GM21717 (cell line): ENCODE measurements at regions not wholly inside any gene's neighbourhood (a gene's known extent, or its start where the extent isn't known, plus 50 kb on each side); places are given as distances from the start of the nearest gene placed in this dataset.
A peak's percentile ranks its signal among the peaks of the same experiment; 100 is the strongest.
"Not testable (repeated sequence)": the region's sequence is repeated elsewhere in the genome, so short reads cannot be mapped to it uniquely, and the experiment has no call there.

Experiments used
- ATAC-seq: cut with Tn5 transposase; IDR thresholded peaks from one replicate; pipeline ENCODE4 v1.9.1; 2021; ENCODE audit warnings: mild to moderate bottlenecking, moderate library complexity; ENCODE audit not compliant: unreplicated experiment

DNA sequence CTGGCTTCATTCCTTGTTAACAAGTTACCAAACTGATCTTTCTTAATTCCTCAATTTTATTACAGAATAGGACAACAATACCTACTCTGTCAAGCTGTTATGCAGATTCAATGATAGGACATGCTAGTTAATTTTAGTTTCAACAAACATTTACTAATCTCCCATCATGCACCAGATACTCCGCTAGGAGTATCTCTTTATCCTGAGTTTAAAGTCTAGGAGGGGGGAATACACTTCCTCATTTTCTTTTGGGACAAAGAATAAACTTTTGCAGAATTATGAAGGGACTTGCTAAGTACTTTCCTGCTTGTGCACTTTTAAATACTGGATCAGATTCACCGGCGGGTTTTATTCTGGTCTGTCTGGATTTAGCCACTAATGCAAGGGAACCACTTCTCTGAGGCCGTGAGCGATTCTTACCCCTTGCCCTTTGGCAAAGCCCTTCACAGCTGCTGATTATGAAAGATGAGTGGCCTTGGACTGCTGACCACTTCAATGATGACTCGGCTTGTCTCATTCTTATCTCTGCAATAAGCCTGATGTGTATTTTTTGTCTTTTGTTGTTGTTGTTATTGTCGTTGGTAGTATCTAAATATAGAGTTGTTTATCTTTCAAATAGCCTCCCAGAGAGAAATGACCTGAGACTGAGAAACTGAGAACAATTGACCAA, 73.9 kb downstream of the RMI1 start:
- ATAC-seq = no peak

DNA sequence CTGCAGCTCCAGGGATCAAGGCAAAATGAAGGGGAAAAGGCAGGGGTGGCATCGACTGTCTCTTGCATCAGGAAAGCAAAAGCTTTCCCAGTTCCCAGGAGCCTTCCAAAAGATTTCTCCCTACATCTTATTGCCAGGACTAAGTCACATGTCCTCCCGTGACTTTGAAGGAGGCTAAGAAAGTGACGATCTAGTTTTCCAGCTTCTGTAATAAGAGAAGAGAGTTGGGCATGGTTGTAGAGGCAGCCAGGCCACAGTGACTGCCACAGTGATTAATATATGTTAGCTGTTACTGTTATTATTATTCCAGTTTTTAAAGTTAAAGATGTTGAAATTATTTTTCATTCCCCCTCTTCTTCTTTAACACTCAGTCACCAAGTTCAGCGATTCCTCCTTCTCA, 77.1 kb downstream of the RMI1 start:
- ATAC-seq = no peak

DNA sequence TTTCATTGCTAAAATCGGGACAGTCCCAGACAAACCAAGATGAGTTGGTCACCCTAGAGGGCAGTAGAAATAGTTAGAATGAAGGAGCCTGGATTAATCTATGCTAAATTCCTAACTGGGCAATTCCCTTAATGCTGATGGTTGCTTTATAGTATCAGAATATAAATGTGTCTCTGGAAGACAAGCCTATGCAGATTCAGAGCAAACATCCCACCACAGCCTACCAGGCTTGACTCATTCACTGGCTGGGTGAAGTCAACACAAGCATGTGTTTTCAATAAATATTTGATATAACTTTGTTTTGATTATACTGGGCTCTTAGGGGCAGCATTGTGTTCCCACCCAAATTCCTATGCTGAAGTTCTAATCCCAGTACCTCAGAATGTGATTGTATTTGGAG, 79.3 kb downstream of the RMI1 start:
- ATAC-seq = no peak

DNA sequence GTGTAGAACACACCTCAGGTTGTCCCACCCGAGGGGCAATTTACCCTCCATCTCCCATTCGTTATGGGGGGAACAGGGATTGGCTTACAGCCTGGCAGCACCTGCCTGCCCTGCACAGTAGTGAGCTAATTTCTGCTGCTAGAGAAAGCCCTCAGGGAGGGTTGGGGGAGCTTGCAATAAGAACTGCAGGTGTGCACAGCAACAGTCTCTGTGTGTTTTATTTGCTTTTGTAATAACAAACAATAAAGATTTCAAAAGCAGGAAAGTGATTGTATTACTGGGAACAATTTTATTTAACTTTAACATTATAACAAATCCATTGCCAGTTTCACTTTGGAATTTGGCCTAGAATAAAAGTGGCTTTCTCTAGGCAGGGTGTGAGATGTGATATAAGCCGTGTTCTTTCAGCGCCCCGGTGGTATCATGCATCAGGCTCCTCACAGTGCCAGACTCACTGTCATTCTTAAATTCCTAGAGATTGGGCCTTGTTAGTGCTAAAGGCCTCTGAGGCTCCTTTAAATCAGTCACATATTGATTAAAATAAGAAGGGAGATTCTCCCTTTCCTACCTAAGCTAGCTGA, 81.1 kb downstream of the RMI1 start:
- ATAC-seq = no peak

DNA sequence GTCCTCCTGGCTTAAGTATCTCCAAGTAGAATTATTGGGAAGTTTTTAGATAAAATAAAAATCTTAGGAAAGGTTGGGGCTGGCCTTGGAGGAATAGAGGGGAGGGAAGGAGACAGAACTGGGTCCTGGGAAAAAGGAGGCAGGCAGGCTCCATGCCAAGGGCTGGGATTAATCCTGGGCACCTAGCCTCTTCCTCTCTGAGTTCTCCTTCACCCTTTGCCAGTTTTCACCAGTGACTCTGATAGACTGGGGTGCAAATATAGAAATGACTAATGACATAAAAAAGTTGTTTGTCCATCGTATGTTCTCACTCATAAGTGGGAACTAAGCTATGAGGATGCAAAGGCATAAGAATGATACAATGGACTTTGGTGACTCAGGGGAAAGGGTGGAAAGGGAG, 81.9 kb downstream of the RMI1 start:
- ATAC-seq = no peak

DNA sequence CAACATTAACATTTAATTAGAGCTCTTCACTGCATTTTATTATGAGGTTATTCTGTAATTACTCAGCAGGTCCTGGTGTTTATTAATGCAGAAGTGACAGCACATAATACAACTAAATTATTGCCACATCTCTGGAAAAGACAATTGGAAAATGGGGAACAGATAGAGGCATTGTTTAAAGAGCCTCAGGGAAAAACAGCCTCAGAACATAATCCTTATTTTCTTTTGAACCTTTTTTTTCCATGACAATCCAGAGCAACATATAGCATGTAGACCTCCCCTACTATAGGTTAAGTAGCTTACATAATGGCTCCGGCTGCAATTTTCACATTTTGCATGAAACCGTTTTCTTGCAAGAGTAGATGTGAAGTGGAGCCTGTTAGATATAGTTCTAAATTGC, 87.2 kb downstream of the RMI1 start:
- ATAC-seq = no peak

DNA sequence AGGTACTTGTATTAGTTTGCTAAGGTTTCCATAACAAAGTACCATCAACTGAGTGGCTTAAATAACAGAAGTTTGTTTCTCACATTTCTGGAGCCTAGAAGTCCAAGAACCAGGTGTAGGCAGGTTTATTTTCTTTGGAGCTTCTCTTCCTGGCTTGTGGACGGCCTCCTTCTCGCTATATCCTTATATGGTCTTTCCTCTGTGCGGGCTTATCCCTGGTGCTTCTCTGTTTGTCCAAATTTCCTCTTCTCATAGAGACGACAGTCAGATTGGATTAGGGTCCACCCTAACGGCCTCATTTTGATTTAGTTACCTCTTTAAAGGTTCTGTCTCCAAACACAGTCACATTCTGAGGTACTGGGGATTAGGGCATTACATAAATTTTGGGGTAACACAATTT, 88.3 kb downstream of the RMI1 start:
- ATAC-seq = no peak

DNA sequence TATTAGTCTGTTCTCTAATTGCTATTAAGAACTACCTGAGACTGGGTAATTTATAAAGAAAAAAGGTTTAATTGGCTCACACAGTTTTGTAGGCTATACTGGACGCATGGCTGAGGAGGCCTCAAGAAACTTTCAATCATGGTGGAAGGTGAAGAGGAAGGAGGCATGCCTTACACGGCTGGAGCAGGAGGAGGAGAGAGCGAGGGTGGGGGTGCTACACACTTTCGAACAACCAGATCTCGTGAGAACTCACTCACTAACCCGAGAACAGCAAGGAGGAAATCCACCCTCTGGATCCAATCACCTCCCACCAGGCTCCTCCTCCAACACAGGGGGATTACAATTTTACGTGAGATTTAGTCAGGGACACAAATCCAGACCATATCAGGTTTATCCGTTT, 90.0 kb downstream of the RMI1 start:
- ATAC-seq = no peak

DNA sequence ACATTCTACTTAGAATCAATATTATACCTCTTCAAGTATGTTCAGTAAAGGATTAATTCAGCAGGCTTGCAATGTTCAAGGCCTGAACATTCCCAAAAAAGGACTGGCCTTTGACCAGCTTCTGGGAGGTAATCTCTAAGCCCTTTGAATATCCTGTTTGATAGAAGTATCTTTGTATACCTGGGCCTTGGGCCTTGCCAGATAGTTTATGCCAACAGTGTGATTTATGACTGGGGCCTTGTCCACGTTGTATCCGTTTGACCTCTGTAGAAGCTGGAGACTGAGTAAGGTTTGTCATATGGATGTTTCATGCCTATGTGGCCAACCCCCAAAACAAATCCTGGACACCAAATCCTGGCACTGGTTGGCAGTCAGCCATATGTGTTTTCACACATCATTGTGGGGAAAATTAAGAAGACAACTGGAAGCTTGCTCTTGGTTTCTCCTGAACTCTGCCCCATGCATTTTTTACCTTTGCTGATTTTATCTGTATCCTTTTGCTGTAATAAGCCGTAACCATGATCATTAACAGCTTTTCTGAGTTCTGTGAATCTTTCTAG, 92.1 kb downstream of the RMI1 start:
- no peak for ATAC-seq

DNA sequence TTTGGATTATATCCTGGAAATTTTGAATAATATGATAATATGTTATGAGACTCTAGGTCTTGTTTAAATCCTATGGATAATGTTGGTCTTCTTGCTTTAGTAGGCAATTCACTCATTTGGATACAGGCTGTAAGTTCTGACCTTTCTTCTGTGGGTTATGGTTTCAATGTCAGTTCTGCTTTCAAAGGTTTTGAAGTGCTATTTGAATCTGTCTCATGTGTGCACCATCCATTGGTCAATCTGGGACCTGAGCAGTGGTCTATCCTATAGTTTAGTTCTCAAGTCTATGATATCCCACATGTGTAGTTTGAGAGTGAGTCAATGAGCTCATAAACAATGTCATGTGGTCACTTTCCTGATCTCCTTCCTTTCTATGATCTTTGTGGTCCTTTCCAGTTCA, 94.4 kb downstream of the RMI1 start:
- no peak for ATAC-seq

DNA sequence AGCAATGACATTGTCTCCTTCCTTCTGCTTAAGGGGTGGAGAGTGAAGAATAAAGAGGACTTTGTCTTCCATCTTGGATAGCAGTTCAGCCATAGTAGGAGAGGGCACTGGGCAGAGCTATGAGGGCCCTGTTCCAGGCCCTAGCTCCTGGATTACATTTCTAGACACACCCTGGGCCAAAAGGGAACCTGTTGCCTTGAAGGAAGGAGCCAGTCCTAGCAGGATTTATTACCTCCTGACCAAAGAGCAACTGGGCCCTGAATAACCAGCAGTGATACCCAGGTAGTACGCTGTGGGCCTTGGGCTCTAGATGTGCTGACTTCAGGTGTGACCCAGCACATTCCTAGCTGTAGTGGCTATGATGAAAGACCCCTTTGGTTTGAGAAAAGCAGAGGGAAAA, 95.8 kb downstream of the RMI1 start:
- no peak for ATAC-seq

DNA sequence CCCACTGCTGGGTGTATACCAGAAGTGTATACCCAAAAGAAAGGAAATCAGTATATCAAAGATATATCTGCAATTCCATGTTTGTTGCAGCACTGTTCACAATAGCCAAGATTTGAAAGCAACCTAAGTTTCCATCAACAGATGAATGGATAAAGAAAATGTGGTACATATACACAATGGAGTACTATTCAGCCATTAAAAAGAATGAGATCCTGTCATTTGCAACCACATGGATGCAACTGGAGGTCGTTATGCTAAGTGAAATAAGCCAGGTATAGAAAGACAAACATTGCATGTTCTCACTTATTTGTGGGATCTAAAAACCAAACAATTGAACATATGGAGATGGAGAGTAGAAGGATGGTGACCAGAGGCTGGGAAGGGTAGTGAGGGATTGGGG, 97.2 kb downstream of the RMI1 start:
- not testable (repeated sequence) for ATAC-seq

DNA sequence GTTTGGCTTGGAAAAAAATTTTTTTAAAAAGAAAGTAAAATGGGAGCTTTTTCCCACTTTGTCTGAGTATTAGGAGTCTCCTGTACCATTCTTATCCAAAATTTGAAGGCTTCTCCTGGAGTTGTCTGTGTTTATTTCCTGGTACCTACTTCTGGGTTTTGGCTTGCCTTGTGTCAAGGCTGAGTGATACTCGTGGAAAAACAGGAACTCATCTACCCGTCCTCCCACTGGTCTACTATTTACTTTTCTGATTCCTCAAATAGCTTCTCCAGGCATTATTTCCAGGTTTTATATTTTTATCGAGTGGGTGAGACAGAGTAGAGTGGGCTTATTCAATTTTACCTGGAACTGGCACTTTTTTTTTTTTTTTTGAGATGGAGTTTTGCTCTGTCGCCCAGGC, 99.4 kb downstream of the RMI1 start:
- no peak for ATAC-seq

DNA sequence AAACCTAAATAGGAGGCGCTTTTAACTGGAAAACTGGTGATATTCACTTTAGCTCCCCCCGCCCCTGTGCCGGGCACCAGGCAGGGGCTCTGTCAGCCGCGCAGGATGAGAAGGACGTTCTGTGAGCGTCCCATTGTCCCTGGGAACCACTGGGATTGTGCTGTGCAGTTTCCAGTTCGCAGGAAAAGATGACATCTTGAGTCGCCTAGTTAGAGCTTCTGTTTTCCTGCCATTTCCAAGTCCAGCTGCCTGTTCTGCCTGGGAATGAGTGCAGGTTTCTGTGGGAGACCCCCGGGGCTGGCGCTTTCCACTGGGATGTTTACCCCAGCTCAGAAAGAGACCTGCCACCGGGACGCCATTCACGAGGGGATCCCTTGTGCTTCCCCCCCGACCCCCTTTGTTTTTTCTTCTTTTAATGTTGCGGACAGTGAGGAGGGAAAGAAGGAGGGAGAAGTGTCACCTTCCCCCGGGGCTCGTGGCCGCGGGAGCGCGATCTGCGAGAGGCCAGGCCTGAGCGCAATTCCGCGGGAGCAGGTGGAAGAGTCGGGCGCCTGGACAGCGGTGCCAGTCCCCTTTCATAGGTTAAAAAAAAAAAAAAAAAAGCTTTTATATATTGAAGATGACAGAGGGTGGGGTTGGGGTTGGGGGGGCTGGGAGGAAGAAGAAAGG, 121.5 kb downstream of the RMI1 start:
- no peak for ATAC-seq

DNA sequence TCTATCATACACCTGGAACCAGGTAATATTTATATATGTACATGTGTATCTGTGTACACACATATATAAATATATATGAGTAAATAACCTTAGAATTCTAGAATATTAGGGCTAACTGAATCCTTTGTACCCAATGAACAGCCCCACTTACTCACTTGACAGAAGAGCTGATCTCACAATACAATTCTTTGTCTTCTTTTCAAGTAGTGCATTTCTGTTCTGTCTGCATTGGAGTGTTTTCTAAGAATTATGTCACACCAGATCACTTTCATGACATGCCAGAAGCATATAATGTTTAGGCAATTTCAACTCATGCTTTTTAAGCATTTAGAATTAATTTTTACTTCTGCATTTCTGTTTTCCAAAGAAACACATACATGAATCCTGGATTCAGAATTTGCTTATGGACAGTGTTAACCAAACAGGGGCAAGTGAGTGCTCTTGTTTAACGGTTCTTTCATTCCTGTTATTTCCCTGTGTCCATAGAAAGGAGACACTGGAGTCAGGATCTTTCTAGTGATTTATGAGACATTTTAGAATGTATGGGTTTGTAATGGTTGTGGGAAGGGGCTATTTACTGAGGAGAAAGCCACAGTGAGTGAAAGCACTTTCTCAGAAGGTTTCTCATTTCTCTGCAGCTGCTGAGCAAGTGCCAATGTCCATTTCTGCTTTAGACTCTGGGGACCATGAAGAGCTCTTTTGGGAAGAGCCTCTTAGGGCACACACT, 123.2 kb downstream of the RMI1 start:
- ATAC-seq = no peak

DNA sequence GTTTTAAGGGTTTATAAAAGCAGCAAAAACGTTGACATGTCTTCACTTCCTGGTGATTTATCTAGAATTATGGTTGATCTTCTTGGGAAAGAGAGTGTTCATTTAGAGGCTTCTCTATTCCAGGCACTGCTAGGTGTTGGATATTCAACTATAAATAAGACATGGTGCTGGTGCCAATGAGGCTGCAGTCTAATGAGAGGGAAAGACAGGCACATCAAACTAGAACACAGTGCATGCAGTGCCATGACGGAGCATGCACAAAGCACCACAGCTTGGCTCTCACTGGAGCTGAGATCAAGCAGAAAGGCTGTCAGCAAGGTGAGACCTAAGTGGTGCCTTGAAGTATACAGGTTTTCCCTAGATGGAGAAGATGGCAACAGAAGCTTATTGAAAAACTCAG, 126.5 kb downstream of the RMI1 start:
- no peak for ATAC-seq

DNA sequence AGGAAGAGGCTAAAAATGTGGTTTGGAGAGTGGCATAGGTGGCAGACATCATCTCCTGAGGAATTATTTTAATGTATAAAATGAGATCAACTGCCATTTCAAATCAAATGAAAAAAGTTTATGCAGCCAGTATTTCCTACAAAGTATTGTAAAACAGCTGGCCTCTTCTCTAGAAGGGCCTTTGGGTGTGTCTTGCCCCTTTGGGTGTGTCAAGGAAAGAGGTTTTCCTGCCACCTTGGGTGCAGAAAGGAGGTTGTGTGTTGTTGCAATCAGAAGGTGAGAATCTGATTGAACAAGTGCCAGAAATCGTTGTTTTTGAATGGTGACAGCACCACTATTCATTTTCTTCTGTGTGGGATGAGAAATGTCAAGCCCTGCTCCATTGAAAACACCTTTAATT, 127.4 kb downstream of the RMI1 start:
- ATAC-seq = no peak

DNA sequence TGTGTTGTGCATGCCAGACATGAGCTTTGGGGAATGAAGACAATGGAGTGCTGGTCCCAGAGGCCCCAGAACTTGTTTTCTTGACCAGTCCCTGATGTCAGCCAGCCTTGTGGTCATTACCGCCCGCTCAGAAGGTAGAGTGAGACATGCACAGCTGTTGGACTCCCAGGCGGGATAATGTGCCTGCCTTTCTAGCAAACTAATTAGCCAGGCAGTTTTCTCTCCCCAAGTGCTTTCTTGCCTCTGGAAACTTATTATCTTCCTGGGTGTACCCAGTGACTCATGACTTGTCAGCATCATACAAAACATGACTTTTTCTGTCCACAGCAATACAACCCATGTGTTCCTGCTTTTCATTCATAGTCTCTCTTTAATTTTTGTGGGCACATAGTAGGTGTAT, 131.1 kb downstream of the RMI1 start:
- ATAC-seq = no peak

DNA sequence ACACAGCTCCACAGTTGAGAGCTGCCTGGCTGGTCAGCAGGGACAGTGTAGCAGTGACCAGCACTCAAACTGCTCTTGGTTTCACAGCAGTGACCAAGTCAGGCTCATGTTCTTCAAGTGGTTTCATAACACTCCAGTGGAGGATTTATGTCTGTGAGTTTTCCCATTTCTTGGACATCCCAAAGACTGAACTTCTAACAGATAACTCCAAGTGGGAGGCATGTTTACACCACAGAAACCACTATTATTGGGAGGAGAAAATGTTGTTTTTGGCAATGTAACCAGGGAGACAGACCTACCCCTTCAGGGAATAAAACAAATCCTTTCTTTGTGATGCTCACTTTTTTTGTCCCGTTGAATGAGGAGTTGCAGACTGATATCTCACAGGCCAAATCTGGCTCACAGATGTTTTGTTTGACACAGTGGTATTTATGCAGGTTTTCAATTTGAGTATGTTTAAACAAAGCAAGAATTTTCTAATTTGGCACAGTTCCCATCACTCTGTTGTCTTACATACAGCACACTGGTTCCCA, 141.5 kb downstream of the RMI1 start:
- no peak for ATAC-seq

DNA sequence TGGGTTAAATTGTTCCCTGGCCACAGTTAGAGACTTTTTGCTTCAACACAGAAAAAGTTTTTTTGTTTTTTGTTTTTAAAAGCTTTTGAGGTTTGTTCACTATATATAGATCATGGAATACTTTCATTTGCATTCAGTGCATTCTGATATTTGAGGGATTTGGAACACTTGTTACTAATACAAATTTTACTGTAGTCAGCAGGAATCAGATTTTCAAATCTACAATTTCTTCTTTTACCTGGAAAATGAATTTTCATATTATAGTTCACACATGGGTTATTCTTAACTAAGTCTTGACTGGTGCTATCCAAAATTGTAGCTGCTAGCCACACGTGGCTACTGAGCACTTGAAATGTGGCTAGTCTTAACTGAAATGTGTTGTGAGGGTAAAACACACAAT, 142.0 kb downstream of the RMI1 start:
- no peak for ATAC-seq

DNA sequence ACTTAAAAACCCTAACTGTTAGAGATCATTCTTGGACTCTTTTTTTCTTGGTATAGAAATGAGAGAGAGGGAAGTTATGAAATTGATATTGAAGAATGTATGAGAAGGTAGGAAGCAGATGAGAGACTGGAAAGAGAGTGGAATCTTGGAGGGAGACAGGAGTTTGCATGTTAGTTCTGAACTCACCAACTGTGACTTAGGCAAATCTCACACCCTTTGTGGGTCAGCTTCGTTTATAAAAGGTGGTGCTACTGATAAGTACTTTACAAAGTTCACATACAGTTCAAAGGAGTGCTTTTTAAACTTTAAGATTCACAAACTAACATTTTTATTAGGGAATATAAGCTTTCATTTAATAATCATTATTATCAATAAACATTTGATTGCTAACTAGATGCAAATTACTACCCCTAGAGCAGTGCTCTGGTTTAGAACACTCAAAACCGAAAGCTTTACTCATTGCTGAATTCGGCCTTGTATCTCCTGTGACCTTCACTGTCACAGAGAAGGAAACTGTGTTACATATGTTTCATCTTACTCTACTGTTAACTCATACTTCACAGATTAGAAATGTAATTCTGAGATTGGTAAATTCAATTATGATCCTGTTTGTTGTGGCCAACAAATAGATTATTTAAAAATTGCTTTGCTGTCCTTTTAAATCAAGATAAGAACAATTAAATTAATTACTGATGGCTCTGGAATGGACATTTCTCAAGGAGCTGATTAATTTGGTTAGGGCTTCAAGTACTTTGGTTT, 143.2 kb downstream of the RMI1 start:
- ATAC-seq = peak; percentile 98
